HUDEP-2 (cell line): ENCODE measurements at regions not wholly inside any gene's neighbourhood (a gene's known extent, or its start where the extent isn't known, plus 50 kb on each side); places are given as distances from the start of the nearest gene placed in this dataset.
"Not testable (repeated sequence)": the region's sequence is repeated elsewhere in the genome, so short reads cannot be mapped to it uniquely, and the experiment has no call there.

Experiments
- DNase-seq, 76 experiments: peaks; one replicate each; lab custom pipeline; 2025; ENCODE audit not compliant: unreplicated experiment in 76 of 76; lab: John Stamatoyannopoulos, UW

- DNase-seq, result no peak
These were observed 797.3 kb upstream of the ACO1 start for GRCh38 chr9:31587146-31587545.

- no peak for DNase-seq
These were observed 796.4 kb upstream of the ACO1 start for GRCh38 chr9:31588006-31588405.

GRCh38 chr9:31588756-31589155 is 795.7 kb upstream of the ACO1 start:
- no peak for DNase-seq

GRCh38 chr9:31590091-31590490 is 794.4 kb upstream of the ACO1 start:
- no peak for DNase-seq

GRCh38 chr9:31597086-31597485 is 787.4 kb upstream of the ACO1 start:
- not testable (repeated sequence) for DNase-seq

GRCh38 chr9:31597977-31598376 is 786.5 kb upstream of the ACO1 start:
- no peak for DNase-seq

- DNase-seq, result no peak
These were observed 782.8 kb upstream of the ACO1 start for GRCh38 chr9:31601666-31602065.

GRCh38 chr9:31604531-31604930 is 779.9 kb upstream of the ACO1 start:
- no peak for DNase-seq

- DNase-seq, result no peak
These were observed 779.3 kb upstream of the ACO1 start for GRCh38 chr9:31605164-31605563.

GRCh38 chr9:31606678-31607077 is 777.8 kb upstream of the ACO1 start:
- DNase-seq, result no peak

- DNase-seq, result no peak
These were observed 776.0 kb upstream of the ACO1 start for GRCh38 chr9:31608416-31608815.

- DNase-seq, result no peak
These were observed 775.6 kb upstream of the ACO1 start for GRCh38 chr9:31608881-31609280.

- no peak for DNase-seq
These were observed 772.0 kb upstream of the ACO1 start for GRCh38 chr9:31612336-31613030.

GRCh38 chr9:31615966-31616365 is 768.5 kb upstream of the ACO1 start:
- no peak for DNase-seq

- no peak for DNase-seq
These were observed 760.9 kb upstream of the ACO1 start for GRCh38 chr9:31623511-31623910.

- no peak for DNase-seq
These were observed 755.2 kb upstream of the ACO1 start for GRCh38 chr9:31629292-31629691.

- DNase-seq, result no peak
These were observed 747.2 kb upstream of the ACO1 start for GRCh38 chr9:31637265-31637664.

GRCh38 chr9:31637861-31638260 is 746.6 kb upstream of the ACO1 start:
- DNase-seq, result no peak

- no peak for DNase-seq
These were observed 745.0 kb upstream of the ACO1 start for GRCh38 chr9:31639451-31639850.

- DNase-seq, result no peak
These were observed 715.1 kb upstream of the ACO1 start for GRCh38 chr9:31669311-31669710.

- DNase-seq, result peak in 1 of 76 experiments; percentile 27
These were observed 713.4 kb upstream of the ACO1 start for GRCh38 chr9:31671011-31671410.

- no peak for DNase-seq
These were observed 710.2 kb upstream of the ACO1 start for GRCh38 chr9:31674264-31674663.

GRCh38 chr9:31677415-31677814 is 707.0 kb upstream of the ACO1 start:
- no peak for DNase-seq
